H54 (cell line): ENCODE measurements at regions not wholly inside any gene's neighbourhood (a gene's known extent, or its start where the extent isn't known, plus 50 kb on each side); places are given as distances from the start of the nearest gene placed in this dataset.
A peak's percentile ranks its signal among the peaks of the same experiment; 100 is the strongest.

ENCODE experiments used
- DNase-seq: peaks from one replicate; pipeline ENCODE4 v3.0.0; 2011; ENCODE audit warnings: low spot score, mixed read lengths; ENCODE audit not compliant: insufficient read length
- FAIRE-seq: peaks from 3 replicates; lab custom pipeline; 2011; peaks lifted over from hg19 to GRCh38; lab: Jason Lieb, UNC
- POLR2A ChIP-seq: IDR thresholded peaks from 2 replicates; pipeline ENCODE4 v1.6.1; 2011; ENCODE audit warnings: low read depth, mild to moderate bottlenecking, low read length

DNA sequence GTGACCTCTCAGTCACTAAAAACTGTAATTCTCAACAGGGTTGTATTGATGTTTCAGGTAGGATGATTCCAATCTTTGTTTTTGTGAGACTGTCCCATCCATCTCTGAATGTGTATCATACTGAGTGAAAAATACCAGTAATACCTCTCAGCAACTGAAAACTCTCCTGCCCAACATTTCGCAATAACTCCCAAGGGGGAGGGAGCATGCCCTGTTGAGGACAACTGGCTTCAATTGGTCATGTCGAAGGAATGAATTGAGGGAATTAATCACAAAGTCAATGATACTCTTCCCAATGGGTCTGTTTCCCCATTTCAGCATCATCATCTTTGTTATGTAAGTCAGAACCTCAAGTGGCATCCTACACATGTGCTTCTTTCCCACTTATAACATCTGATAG lies 102.4 kb upstream of the E2F7 start:
- TF ChIP-seq POLR2A: no peak
- FAIRE-seq (no peak), DNase-seq (no peak)

DNA sequence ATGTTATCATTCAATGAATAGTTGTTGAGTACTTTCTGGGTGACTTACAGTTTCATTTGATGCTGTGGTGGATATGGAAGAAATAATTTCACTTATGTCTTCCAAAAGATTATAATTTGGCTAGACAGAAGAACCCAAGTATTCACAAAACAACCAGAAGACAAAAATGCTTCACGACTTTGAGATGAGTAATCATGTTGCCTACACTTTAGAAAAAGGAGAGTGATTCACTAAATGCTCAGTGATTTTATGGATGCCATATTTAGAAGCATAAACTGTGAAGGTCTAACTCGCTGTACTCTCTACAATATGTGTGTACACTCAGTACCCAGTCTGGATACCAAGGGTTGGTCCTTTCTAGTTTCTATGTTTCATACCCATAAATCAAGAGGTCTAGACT lies 101.3 kb upstream of the E2F7 start:
- DNase-seq (no peak), FAIRE-seq (peak; percentile 36)
- TF ChIP-seq POLR2A: no peak

DNA sequence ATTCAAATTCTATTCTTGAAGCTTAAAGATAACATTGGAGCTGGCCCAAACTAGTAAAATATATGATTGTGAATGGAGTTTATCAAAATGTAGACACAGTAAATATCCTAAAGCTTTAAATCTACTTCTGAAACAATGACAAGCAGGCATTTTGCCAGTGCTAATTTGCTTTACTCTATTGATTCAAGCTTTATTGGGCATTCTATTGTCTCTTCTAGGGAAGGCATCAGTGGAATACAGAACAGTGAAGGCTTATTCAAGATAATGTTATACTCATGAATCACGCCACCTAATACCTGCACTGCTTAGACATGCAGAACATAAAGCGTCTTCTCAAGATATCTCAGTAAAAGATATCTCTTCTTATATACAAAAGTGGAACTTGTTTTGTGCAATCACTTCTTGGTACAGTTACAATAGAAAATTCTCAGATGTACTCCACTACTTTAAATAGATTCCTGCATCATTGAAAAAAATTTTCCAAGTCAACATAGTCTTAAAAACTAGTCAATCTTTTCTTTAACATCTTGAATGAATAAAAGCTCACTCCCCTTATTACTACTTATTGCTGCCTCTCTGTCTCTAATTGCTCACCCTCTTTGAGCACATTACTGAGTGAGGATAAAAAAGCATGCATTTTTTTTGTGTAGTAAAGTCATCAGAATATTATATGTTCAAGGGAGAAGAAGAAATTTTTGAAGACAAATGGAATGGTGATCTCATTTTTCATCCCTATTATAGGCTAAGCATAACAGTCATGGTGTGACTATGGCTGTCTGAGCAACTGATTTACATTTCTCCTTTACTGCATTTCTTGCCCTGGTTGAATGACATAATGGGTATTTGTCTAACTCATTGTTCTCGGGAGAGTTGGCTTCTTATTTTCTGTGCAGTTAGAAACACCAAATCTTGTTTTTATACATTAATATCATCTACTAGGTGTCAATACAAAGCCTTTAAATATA lies 98.0 kb upstream of the E2F7 start:
- TF ChIP-seq POLR2A: no peak
- FAIRE-seq: no peak

GRCh38 chr12:77161944-77162343 lies 96.6 kb upstream of the E2F7 start:
- DNase-seq: no peak
- no peak for TF ChIP-seq POLR2A
- FAIRE-seq: no peak

More for the DNA sequence above, 98.0 kb upstream of the E2F7 start:
- DNase-seq: no peak

GRCh38 chr12:77160931-77161330 lies 95.6 kb upstream of the E2F7 start:
- TF ChIP-seq POLR2A: no peak
- DNase-seq: no peak
- no peak for FAIRE-seq

DNA sequence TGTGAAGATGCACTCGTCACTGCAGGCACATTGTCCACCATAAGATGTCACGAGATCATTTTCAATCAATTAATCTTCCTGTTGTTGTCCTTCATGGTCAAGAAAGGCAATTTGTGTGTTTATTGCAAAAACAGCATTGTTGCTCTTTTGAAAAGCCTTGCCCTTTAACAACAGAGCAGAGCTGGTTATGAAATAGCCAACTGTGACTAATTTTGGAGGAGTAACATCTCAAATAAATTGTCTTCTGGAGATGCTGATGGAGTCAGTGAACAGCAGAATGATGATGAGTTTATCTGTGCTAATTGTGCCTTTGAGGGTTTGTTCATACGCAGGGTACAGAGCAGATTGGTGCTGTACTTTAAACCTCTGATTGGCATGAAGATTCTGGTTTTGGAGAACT lies 88.3 kb upstream of the E2F7 start:
- TF ChIP-seq POLR2A: no peak
- DNase-seq: no peak
- no peak for FAIRE-seq

DNA sequence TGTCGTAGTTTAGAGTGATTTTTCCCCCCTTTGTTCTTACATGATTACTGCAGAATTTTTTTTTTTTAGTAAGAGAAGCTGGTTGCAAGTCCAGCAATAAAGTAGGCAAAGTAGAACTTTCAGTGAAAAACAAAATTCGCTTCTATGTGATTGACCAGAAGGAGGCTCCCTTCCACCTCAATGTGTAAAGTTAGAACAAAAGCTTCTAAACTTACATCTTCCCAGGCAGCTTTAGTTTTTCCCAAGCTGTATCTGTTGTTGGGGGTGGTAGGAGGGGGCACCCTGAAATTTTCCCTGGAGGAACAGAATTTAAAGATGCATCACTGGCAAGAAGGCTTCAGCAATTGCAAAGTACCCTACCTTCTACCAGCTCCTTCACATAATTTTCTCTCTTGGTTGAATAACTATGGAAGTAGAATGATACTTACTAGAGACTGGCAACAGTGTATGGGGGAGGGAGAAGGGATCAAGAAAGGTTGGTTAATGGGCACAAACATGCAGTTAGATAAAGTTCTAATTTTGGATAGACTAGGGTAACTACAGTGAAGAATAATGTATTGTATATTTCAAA lies 87.3 kb upstream of the E2F7 start:
- DNase-seq (no peak), FAIRE-seq (peak; percentile 45)
- TF ChIP-seq POLR2A: no peak

DNA sequence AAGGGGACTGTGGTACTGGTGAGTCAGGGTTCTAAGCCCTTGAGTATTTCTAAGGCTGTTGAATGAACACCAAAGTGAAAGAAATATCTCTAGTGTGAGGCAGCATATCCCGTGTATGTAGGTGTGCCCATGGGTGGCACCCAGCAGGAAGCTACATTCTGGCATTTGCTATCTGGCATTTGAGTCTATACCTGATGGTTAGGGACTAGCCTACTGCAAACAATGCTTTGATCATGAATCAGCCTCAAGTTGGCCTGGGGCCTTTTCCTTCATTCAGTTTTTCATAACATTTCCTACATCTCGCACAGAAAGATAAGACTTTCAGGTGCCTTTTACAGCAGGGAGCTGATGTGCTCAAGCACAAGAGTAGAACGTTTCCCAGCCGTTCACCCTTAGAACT lies 85.7 kb upstream of the E2F7 start:
- TF ChIP-seq POLR2A: no peak
- DNase-seq: no peak
- no peak for FAIRE-seq

- DNase-seq (no peak), FAIRE-seq (peak; percentile 68)
- no peak for TF ChIP-seq POLR2A
These were observed 68.2 kb upstream of the E2F7 start for GRCh38 chr12:77133566-77133965.

- FAIRE-seq (no peak), DNase-seq (no peak)
- no peak for TF ChIP-seq POLR2A
These were observed 66.7 kb upstream of the E2F7 start for GRCh38 chr12:77131977-77132490.

DNA sequence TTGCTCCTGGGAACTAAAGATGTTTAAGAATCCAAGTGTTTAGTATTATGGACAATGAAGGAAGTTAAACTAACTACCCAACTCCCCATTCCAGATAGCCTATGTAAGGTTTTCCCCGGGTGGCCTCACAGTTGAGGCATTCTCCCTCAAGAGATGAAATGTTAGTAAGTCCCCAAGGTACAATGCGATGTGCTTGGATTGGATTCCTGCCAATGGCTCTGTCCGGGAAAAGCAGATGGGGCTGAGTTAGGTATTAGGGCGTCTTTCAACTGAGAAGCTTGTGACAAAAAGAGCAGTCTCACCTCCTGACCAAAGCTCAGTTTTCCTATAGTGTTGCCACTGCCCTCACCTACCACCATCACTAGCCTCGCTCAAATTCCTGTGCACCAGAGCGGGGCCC lies 64.8 kb upstream of the E2F7 start:
- TF ChIP-seq POLR2A: no peak
- no peak for DNase-seq
- no peak for FAIRE-seq

- no peak for TF ChIP-seq POLR2A
- DNase-seq: no peak
- FAIRE-seq: no peak
These were observed 59.4 kb upstream of the E2F7 start for GRCh38 chr12:77124767-77125166.

- DNase-seq (no peak), FAIRE-seq (no peak)
- TF ChIP-seq POLR2A: no peak
These were observed 57.3 kb upstream of the E2F7 start for GRCh38 chr12:77122661-77123060.

- no peak for TF ChIP-seq POLR2A
- DNase-seq (no peak), FAIRE-seq (peak; percentile 99)
These were observed 56.9 kb upstream of the E2F7 start for GRCh38 chr12:77122236-77122635.
